ENCODE measurements at regions not wholly inside any gene's neighbourhood (a gene's known extent, or its start where the extent isn't known, plus 50 kb on each side); places are given as distances from the start of the nearest gene placed in this dataset.
"Not testable (repeated sequence)": the region's sequence is repeated elsewhere in the genome, so short reads cannot be mapped to it uniquely, and the experiment has no call there.

- TF ChIP-seq POLR2A, EP300, POLR2AphosphoS5 (IDR thresholded peaks at IDR 0.05): not testable (repeated sequence)
- TF ChIP-seq, protein P1, sequence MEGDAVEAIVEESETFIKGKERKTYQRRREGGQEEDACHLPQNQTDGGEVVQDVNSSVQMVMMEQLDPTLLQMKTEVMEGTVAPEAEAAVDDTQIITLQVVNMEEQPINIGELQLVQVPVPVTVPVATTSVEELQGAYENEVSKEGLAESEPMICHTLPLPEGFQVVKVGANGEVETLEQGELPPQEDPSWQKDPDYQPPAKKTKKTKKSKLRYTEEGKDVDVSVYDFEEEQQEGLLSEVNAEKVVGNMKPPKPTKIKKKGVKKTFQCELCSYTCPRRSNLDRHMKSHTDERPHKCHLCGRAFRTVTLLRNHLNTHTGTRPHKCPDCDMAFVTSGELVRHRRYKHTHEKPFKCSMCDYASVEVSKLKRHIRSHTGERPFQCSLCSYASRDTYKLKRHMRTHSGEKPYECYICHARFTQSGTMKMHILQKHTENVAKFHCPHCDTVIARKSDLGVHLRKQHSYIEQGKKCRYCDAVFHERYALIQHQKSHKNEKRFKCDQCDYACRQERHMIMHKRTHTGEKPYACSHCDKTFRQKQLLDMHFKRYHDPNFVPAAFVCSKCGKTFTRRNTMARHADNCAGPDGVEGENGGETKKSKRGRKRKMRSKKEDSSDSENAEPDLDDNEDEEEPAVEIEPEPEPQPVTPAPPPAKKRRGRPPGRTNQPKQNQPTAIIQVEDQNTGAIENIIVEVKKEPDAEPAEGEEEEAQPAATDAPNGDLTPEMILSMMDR (IDR thresholded peaks at IDR 0.05), result not testable (repeated sequence)
Measured at GRCh38 chr15:84384421-84384820, 148.8 kb downstream of the GOLGA6L4 start.

Measured in sigmoid colon (tissue), 4 donors.